HFF-Myc (cell line): ENCODE measurements at regions not wholly inside any gene's neighbourhood (a gene's known extent, or its start where the extent isn't known, plus 50 kb on each side); places are given as distances from the start of the nearest gene placed in this dataset.
A peak's percentile ranks its signal among the peaks of the same experiment; 100 is the strongest.
"Not testable (repeated sequence)": the region's sequence is repeated elsewhere in the genome, so short reads cannot be mapped to it uniquely, and the experiment has no call there.

Experiments used
- DNase-seq: peaks from one replicate; pipeline ENCODE4 v3.0.0-alpha.2; 2011; ENCODE audit warnings: low read depth; ENCODE audit errors: extremely low read depth
- H3K4me3 ChIP-seq: replicated peaks from 2 replicates; pipeline ENCODE4 v1.5.1; 2011; ENCODE audit warnings: low read depth, mild to moderate bottlenecking, control low read depth, low read length
- TF ChIP-seq, protein P1 (sequence below): IDR thresholded peaks from 2 replicates; pipeline ENCODE4 v1.5.1; 2012; ENCODE audit warnings: mild to moderate bottlenecking, low read depth, low read length, control low read depth; ENCODE audit errors: missing control alignments

DNA sequence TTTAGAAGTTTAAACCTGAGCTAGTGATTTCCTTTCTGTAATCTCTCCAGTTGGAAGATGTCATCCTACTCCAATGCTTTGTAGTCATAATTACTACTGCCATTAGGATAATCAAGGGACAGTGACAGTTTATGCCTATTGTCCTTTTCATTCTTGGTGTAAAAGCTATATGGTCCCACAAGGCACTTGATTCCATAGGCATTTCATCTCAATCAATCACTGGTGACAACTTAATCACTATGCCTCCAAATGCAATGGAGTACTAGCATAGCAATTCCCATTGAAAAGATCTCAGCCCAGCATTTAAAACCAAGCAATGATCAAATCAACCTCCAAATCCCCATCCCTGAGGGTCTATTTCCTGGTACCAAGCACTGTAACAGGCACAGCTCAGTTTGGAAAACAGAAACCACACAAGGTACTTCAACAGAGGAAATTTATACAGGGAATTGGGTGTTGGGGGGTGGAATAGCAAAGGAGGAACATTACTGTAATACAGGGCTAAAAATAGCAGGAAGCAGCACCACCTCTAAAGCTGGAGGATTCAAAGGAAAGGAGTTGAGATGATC, 51.0 kb downstream of the FHIP2A start:
- TF ChIP-seq, protein P1, sequence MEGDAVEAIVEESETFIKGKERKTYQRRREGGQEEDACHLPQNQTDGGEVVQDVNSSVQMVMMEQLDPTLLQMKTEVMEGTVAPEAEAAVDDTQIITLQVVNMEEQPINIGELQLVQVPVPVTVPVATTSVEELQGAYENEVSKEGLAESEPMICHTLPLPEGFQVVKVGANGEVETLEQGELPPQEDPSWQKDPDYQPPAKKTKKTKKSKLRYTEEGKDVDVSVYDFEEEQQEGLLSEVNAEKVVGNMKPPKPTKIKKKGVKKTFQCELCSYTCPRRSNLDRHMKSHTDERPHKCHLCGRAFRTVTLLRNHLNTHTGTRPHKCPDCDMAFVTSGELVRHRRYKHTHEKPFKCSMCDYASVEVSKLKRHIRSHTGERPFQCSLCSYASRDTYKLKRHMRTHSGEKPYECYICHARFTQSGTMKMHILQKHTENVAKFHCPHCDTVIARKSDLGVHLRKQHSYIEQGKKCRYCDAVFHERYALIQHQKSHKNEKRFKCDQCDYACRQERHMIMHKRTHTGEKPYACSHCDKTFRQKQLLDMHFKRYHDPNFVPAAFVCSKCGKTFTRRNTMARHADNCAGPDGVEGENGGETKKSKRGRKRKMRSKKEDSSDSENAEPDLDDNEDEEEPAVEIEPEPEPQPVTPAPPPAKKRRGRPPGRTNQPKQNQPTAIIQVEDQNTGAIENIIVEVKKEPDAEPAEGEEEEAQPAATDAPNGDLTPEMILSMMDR, result no peak
- no peak overlapping the region for H3K4me3 ChIP-seq
- DNase-seq, result no peak

DNA sequence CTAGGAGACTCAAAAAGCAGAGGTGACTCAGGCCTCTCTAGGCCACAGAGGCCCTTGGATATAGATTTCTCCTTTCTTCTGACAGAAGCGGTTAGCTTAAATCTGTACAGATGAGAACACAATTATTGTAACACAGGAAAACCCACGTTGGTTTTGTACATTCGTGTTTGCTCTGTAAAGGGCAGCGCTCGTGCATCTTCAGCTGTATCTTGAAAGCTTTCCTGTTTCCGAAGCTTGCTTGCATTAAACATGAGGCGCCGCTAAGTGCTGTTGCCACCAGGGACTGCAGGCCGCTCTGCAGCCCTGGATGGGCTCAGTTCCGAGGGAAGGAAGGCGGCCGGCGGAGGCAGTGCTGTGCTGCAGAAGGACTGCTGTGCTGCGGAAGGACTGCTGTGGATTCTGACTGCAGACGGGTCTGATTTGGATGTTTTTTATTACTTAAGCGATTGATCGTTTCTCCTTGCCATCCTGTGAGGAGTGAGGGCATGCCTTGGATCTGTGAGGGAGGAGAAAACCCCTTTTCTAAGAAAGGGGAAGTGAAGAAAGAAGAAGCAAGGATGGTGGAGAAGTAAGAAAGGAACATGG, 53.3 kb downstream of the FHIP2A start:
- DNase-seq, result no peak
- H3K4me3 ChIP-seq, result no peak overlapping the region
- TF ChIP-seq, protein P1, result peak; percentile 21

DNA sequence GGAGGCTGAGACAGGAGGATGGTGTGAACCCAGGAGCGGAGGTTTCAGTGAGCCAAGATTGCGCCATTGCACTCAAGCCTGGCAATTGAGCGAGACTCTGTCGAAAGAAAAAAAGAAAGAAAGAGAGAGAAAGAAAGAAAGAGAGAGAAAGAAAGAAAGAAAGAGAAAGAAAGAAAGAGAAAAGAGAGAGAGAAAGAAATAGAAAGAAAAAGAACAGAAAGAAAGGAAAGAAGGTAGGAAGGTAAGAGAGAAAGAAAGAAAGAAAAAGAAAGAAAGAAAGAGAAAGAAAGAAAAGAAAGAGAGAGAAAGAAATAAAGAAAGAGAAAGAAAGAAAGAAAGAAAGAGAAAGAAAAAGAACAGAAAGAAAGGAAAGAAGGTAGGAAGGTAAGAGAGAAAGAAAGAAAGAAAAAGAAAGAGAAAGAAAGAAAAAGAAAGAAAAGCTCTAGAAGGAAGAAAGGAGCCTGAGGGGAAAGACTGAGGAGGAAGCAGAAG, 54.1 kb downstream of the FHIP2A start:
- not testable (repeated sequence) for DNase-seq, H3K4me3 ChIP-seq

DNA sequence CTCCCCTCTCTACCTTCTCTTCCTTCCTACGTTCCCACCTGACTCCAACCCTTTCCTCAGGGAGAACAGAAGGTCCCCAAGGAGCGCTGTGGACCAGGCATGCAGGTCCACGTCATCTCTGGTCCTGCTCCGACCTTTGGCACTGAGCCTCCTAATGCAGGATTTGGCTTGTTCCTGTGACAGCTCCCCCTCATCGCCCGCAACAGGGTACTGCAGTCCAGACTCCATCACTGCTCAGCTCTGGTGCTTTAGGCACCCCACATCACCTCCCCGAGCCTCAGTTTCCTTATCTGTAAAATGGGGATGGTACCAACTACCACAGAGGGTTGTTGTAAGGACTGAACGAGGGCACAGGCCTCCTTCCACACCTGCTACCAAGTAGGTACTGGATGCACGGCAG, 54.6 kb downstream of the FHIP2A start:
- no peak for DNase-seq
- TF ChIP-seq, protein P1, result no peak
- H3K4me3 ChIP-seq, result no peak overlapping the region

DNA sequence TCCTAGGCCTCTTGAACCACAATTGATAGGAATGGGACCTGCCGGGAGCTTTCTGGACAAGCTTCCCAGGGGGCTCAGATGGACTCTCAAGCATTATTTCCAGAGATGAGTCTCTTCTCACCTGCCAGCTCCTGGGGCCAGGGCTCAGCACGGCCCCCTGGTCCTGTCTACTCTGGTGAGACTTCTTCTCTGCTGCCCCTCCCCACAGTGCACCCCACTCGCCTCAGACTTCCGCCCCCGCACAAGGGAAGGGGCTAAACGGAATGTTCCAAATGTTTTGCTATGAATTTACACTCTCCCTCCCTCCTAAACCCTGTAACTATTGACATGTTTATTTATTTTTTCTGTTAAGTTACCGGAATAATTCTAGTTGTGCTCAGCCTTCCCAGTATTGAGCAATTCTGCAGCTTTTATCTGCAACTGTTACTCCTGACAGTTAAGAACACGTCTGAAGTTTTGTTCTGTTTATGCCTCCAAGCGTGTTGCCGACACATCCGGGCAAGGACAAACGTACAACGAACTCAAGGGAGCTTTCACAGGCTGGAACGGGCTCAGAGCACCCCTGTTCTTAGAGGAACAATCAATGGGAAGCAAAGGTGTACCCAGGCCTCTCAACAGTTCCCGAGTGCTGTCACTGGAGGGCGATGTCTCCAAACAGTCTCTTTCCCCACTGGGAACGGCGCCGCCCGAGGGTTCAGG, 55.2 kb downstream of the FHIP2A start:
- TF ChIP-seq, protein P1, result peak; percentile 76
- H3K4me3 ChIP-seq, result no peak overlapping the region
- DNase-seq, result peak; percentile 38

DNA sequence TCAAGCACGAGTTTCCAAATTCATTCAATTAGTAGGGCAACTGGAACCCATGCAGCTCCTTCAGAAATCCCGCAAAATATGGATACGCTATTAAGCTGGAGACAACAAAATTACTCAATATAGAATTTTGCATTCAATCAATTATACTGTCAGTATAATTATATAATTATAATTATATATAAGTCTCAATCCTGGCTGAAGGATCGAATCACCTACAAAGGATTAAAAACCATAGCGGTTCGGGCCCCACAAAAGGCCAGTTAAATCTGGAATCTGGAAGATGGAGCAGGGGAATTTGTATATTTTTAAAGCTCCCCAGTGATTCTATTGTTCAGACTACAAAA, 55.7 kb downstream of the FHIP2A start:
- TF ChIP-seq, protein P1, result no peak
- no peak overlapping the region for H3K4me3 ChIP-seq
- DNase-seq, result no peak

DNA sequence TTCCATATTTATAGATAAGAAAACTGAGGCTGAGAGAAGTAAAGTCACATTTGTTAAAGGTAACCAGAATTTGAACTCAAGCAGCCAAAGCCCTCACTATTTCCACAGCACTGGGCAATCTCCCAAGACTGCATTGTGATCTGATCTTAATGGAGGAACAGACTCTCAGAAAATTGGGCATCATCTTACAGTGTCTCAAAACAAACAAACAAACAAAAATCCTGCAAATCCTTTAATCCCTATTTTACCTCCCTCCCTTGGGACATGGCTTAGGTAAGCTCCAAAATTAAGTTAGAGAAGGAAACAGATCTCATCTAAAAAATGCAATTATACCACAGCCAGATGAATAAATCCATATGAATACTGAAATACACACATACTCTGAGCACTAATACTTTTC, 57.5 kb downstream of the FHIP2A start:
- TF ChIP-seq, protein P1, result no peak
- DNase-seq, result no peak
- H3K4me3 ChIP-seq, result no peak overlapping the region
